ENCODE measurements at regions not wholly inside any gene's neighbourhood (a gene's known extent, or its start where the extent isn't known, plus 50 kb on each side); places are given as distances from the start of the nearest gene placed in this dataset.

- no peak for DNase-seq
These were observed 1275.2 kb upstream of the CRIM1 start for GRCh38 chr2:35080231-35080910.

- DNase-seq, result no peak
These were observed 1288.2 kb upstream of the CRIM1 start for GRCh38 chr2:35067420-35067819.

GRCh38 chr2:35063836-35064235 lies 1291.7 kb upstream of the CRIM1 start:
- DNase-seq, result no peak

- DNase-seq, result no peak
These were observed 1319.7 kb upstream of the CRIM1 start for GRCh38 chr2:35035883-35036282.

- DNase-seq, result no peak
These were observed 1321.8 kb upstream of the CRIM1 start for GRCh38 chr2:35033748-35034147.

GRCh38 chr2:35023545-35023944 lies 1332.0 kb upstream of the CRIM1 start:
- no peak for DNase-seq

- DNase-seq, result no peak
These were observed 1355.1 kb upstream of the CRIM1 start for GRCh38 chr2:35000453-35000852.

- no peak for DNase-seq
These were observed 1356.8 kb upstream of the CRIM1 start for GRCh38 chr2:34998741-34999140.

GRCh38 chr2:34997779-34998178 lies 1357.8 kb upstream of the CRIM1 start:
- peak in 1 of 2 donors; percentile 2 for DNase-seq

- no peak for DNase-seq
These were observed 1360.4 kb upstream of the CRIM1 start for GRCh38 chr2:34995196-34995595.

GRCh38 chr2:34991508-34992274 lies 1363.9 kb upstream of the CRIM1 start:
- DNase-seq, result no peak

GRCh38 chr2:34985474-34985873 lies 1370.1 kb upstream of the CRIM1 start:
- DNase-seq, result no peak

GRCh38 chr2:34980689-34981088 lies 1374.9 kb upstream of the CRIM1 start:
- DNase-seq, result no peak

- no peak for DNase-seq
These were observed 1376.4 kb upstream of the CRIM1 start for GRCh38 chr2:34979148-34979547.

GRCh38 chr2:34961822-34962221 lies 1362.7 kb upstream of the FAM98A start:
- no peak for DNase-seq

GRCh38 chr2:34954758-34955157 lies 1355.7 kb upstream of the FAM98A start:
- DNase-seq, result no peak

- DNase-seq, result no peak
These were observed 1351.7 kb upstream of the FAM98A start for GRCh38 chr2:34950797-34951196.

GRCh38 chr2:34949316-34949715 lies 1350.2 kb upstream of the FAM98A start:
- DNase-seq, result no peak

- DNase-seq, result no peak
These were observed 1337.0 kb upstream of the FAM98A start for GRCh38 chr2:34936089-34936488.

- no peak for DNase-seq
These were observed 1313.0 kb upstream of the FAM98A start for GRCh38 chr2:34912084-34912483.

GRCh38 chr2:34909992-34910705 lies 1311.0 kb upstream of the FAM98A start:
- DNase-seq, result no peak

- DNase-seq, result no peak
These were observed 1308.7 kb upstream of the FAM98A start for GRCh38 chr2:34907812-34908211.

GRCh38 chr2:34901739-34902138 lies 1302.6 kb upstream of the FAM98A start:
- no peak for DNase-seq

GRCh38 chr2:34899079-34899478 lies 1300.0 kb upstream of the FAM98A start:
- no peak for DNase-seq

All from inflammatory macrophage treated with lipopolysaccharide for 1 hour (primary cell).